HEK293T (cell line): ENCODE measurements at regions not wholly inside any gene's neighbourhood (a gene's known extent, or its start where the extent isn't known, plus 50 kb on each side); places are given as distances from the start of the nearest gene placed in this dataset.

Experiments used
- CTCF ChIA-PET: fragments of 350-600 bp; formaldehyde crosslinking; extraction: SDS; loops from one replicate; lab custom pipeline; 2021; ENCODE audit warnings: antibody characterized with exemption, inconsistent platforms; lab: Yijun Ruan, JAX
- POLR2A ChIA-PET: fragments of 350-600 bp; formaldehyde crosslinking; extraction: SDS; loops from one replicate; lab custom pipeline; 2020; ENCODE audit warnings: antibody characterized with exemption, inconsistent platforms; lab: Yijun Ruan, JAX
- DNase-seq: peaks from one replicate; pipeline ENCODE4 v3.0.0; 2012; ENCODE audit warnings: mixed read lengths; ENCODE audit errors: extremely low spot score
- ARNT ChIP-seq: fragments of 450-650 bp; IDR thresholded peaks from 2 replicates; pipeline ENCODE4 v1.6.1; 2017; ENCODE audit warnings: mild to moderate bottlenecking
- BHLHE40 ChIP-seq: fragments of 450-650 bp; IDR thresholded peaks from 2 replicates; pipeline ENCODE4 v1.6.1; 2016; ENCODE audit warnings: mild to moderate bottlenecking, moderate library complexity, borderline replicate concordance
- CTBP1 ChIP-seq: fragments of 450-650 bp; IDR thresholded peaks from 2 replicates; pipeline ENCODE4 v1.6.1; 2016; ENCODE audit warnings: borderline replicate concordance
- ELF4 ChIP-seq: fragments of 450-650 bp; IDR thresholded peaks from 2 replicates; pipeline ENCODE4 v1.6.1; 2017; ENCODE audit warnings: antibody characterized with exemption
- FOXA1 ChIP-seq: fragments of 450-650 bp; IDR thresholded peaks from 2 replicates; pipeline ENCODE4 v1.6.1; 2016; ENCODE audit warnings: mild to moderate bottlenecking
- FOXK2 ChIP-seq: fragments of 450-650 bp; IDR thresholded peaks from 2 replicates; pipeline ENCODE4 v1.6.1; 2016; ENCODE audit warnings: mild to moderate bottlenecking
- FOXM1 ChIP-seq: fragments of 450-650 bp; IDR thresholded peaks from 2 replicates; pipeline ENCODE4 v1.6.1; 2017; ENCODE audit warnings: mild to moderate bottlenecking, borderline replicate concordance
- HDGF ChIP-seq: fragments of 450-650 bp; IDR thresholded peaks from 2 replicates; pipeline ENCODE4 v1.6.1; 2017; ENCODE audit warnings: antibody characterized with exemption, borderline replicate concordance
- L3MBTL2 ChIP-seq: fragments of 450-650 bp; conservative IDR thresholded peaks from 2 replicates; pipeline ENCODE4 v1.6.1; 2016; ENCODE audit warnings: mild to moderate bottlenecking
- LEF1 ChIP-seq: fragments of 450-650 bp; IDR thresholded peaks from 2 replicates; pipeline ENCODE4 v1.6.1; 2017; ENCODE audit warnings: mild to moderate bottlenecking, borderline replicate concordance
- NFRKB ChIP-seq: fragments of 450-650 bp; IDR thresholded peaks from 2 replicates; pipeline ENCODE4 v1.6.1; 2016; ENCODE audit warnings: mild to moderate bottlenecking, moderate library complexity
- PKNOX1 ChIP-seq: fragments of 450-650 bp; IDR thresholded peaks from 2 replicates; pipeline ENCODE4 v1.6.1; 2016
- SP1 ChIP-seq: fragments of 450-650 bp; IDR thresholded peaks from 2 replicates; pipeline ENCODE4 v1.6.1; 2017
- SUZ12 ChIP-seq: fragments of 450-650 bp; IDR thresholded peaks from 2 replicates; pipeline ENCODE4 v1.6.1; 2016; ENCODE audit warnings: mild to moderate bottlenecking
- TARDBP ChIP-seq: fragments of 450-650 bp; IDR thresholded peaks from 2 replicates; pipeline ENCODE4 v1.6.1; 2016
- ZNF384 ChIP-seq: fragments of 450-650 bp; IDR thresholded peaks from 2 replicates; pipeline ENCODE4 v1.6.1; 2016

GRCh38 chr2:200219309-200220113 is 87.0 kb upstream of the SPATS2L start:
- ChIA-PET CTCF (no interaction called here), POLR2A (no interaction called here)
- TF ChIP-seq NFRKB (no peak), FOXA1 (no peak)
- DNase-seq, result no peak

- ChIA-PET POLR2A (no interaction called here), CTCF (no interaction called here)
- TF ChIP-seq LEF1 (no peak), BHLHE40 (no peak), CTBP1 (no peak), ARNT (no peak), TARDBP (no peak), HDGF (no peak), NFRKB (no peak)
- DNase-seq, result no peak
Measured at GRCh38 chr2:200220251-200220650, 86.2 kb upstream of the SPATS2L start.

DNA sequence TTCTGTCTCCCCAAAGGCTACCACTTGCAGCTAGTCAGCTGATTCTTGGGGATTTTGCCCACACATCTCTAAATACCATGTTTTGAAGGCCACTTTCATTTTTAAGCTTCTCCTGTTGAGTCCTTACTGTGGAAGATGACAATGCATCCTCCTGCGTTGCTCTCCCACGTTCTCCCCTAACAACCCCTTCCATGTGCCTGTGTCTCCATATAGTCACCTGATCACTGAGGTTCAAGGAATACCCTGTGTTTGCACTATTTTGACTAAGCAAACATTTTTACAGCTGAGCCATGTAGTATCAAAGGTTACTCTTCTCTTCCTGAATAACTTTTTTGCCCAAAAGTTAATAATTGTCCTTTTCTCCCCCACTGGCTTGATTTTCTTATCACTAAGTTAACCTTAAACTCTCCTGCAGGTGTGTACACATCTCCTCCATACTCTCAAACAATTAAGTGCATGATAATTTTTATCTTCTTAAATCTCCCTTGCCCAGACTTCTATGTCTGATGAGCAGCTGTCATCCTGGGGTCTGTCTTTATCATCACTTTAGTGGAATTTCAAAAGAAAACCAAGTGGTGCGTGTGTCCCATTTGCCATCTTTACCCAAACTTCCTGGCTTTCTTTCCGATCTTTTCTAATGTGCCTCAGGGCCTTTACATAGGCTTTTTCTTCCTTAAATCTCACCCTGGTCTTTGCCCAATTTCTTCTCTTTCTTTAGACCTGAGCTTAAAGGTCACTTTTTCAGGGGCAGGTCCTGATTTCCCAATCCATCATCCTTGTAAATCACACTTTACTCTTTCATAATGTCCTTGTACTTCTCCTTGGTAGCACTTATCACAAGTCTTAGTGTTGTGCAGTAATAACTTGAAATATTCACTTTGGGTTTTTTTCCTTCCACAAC is 85.2 kb upstream of the SPATS2L start:
- POLR2A ChIA-PET, result no interaction called here
- TF ChIP-seq HDGF, result no peak
- no peak for TF ChIP-seq ZNF384
- TF ChIP-seq L3MBTL2, result no peak
- TF ChIP-seq FOXK2, result no peak
- no peak for TF ChIP-seq ELF4
- no peak for TF ChIP-seq CTBP1
- no peak for TF ChIP-seq PKNOX1
- no peak for TF ChIP-seq ARNT
- TF ChIP-seq LEF1, result no peak
- TF ChIP-seq TARDBP, result no peak
- no peak for TF ChIP-seq BHLHE40
- no peak for TF ChIP-seq SUZ12
- TF ChIP-seq SP1, result no peak
- no peak for TF ChIP-seq FOXM1
- DNase-seq, result no peak
- CTCF ChIA-PET, result no interaction called here

GRCh38 chr2:200222791-200223190 is 83.7 kb upstream of the SPATS2L start:
- ChIA-PET POLR2A (no interaction called here), CTCF (no interaction called here)
- no peak for TF ChIP-seq PKNOX1
- TF ChIP-seq BHLHE40, result no peak
- DNase-seq, result no peak

DNA sequence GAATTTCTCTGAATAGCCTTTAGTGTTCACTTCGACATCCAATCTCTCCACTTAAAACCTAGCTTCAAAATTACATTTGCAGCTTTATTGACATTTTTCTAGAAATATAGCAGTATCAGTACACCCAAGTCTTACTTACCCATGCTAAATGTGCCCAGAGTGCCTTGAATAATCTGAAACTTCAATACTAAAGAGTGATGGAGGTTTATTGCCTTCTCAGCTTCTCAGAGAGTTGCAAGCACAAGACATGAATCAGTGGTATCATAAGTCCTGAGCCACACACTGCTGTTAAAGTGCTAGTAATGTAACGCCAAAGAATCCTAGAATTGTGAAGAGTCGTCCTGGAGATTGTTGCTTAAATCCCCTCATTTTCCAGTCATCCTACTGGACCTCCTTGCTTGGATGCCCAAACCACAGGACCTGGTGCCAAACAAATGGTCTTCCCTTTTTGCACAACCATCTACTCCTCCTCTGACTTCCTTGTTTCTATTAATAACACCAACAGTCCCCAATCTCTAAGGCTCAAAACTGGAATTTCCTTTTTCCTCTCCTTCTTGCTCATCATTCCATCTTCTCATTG is 83.2 kb upstream of the SPATS2L start:
- POLR2A ChIA-PET, result no interaction called here
- CTCF ChIA-PET, result no interaction called here
- TF ChIP-seq NFRKB (no peak), SP1 (no peak), LEF1 (no peak), TARDBP (no peak), FOXA1 (no peak), CTBP1 (no peak), HDGF (no peak), ZNF384 (no peak), ARNT (no peak), FOXM1 (no peak), BHLHE40 (no peak), L3MBTL2 (no peak), FOXK2 (no peak)
- no peak for DNase-seq

DNA sequence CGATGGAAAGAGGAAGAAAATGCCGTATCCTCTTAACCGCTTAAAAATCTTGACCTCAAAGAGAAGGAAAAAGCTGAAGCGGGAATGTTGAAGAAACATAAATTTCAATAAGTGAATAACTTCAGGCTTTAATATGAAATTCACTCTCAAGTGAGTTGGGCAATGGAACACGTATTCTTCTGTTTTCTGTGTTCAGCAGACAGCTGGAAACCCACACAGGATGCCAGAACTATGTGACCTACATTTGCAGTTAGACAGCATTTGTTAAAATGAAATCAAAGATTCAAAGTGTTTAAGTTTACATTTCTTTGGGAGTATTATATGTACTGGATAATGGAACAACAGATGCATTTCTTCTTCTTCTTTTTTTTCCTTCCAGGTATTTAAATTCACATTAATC is 80.5 kb upstream of the SPATS2L start:
- CTCF ChIA-PET, result no interaction called here
- TF ChIP-seq L3MBTL2 (no peak), SUZ12 (no peak), FOXM1 (no peak)
- POLR2A ChIA-PET, result no interaction called here
- no peak for DNase-seq
